ENCODE measurements at regions not wholly inside any gene's neighbourhood (a gene's known extent, or its start where the extent isn't known, plus 50 kb on each side); places are given as distances from the start of the nearest gene placed in this dataset.
A peak's percentile ranks its signal among the peaks of the same experiment; 100 is the strongest.

- DNase-seq: peak; percentile 5
Measured at GRCh38 chr3:41053220-41053619, 146.1 kb upstream of the CTNNB1 start.

DNA sequence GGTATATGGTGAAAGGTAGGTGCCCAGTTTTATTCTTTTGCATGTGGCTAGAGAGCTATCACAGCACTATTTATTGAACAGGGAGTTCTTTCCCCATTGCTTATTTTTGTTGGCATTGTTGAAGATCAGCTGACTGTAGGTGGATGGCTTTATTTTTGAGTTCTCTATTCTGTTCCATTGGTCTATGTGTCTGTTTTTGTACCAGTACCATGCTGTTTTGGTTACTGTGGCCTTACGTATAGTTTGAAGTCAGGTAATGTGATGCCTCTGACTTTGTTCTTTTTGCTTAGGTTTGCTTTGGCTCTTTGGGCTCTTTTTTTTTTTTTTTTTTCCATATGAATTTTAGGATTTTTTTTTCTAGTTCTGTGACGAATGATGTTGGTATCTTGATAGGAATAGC lies 139.2 kb upstream of the CTNNB1 start:
- no peak for DNase-seq

DNA sequence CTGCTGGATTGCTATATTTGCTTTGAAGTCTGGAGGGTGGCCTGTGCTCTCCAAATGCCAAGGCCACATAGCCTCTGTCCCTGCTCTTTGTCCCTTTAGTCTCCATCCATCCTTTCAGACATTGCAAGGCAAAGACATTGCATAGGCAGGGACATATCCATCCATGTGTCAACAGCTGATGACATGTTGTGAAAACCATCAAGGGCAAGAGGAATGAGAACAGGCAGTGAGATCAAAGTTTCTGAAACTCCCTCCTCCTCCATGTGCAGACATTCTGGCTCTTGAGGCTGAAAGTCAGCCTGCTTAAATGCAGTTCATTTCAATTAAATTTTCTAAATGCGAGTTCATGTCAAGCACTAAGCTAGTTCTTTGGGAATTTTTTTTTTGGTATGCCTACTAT lies 135.2 kb upstream of the CTNNB1 start:
- DNase-seq: no peak

DNA sequence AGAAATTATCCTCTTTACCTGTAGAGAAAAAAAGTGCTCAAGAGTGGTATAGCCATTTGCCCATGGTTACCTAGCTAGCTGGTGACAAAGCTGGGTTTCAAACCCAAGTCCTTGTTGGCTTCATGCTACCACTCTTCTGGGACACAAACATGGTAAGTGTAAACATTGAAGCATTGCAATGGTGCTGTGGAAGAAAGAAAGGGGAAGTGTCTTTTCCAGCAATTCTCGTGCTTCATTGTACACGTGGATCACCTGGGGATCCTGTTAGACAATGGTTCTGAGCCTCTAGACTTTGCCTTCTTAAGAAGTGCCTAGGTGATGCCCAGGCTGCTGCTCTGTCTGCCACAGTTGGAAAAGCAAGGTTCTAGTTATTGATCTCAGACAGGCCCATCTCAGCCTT lies 134.8 kb upstream of the CTNNB1 start:
- DNase-seq: no peak

DNA sequence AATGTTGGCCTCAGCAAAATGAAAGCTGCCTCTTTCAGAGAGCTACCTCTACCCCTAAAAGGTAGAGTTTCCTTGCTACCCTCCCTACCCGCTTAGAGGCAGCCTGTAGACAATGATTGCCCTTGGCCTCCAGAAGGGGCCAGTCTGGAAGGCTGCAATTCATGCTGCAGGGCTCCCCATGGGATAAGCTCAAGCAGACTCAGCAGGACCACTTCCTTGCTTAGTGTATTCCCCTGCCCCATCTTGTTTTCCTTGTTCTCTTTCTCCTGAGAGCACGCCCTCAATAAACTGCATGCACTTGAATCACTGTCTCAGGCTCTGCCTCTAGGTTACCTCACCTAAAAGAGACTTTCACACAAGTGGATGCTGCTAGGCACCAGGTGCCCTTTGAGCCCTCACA lies 134.0 kb upstream of the CTNNB1 start:
- DNase-seq: no peak

DNA sequence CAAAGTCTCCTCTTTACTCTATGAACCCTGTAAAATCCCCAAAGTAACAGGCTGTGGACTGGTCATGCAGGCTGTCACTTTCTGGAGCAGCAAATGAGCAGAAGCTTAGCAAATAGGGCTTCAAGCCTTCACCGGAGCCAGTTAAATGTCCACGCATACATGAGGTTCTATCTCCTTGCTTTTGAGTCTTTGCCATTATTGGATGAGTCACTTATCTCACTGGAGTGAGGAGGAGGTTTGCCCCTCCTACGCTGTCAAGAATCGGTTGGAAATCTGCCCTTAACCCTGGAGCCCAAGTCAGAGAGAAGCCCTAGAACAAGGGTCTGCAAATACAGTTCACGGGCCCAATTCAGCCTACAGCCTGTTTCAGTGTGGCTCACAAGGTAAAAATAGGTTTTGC lies 126.1 kb upstream of the CTNNB1 start:
- no peak for DNase-seq

DNA sequence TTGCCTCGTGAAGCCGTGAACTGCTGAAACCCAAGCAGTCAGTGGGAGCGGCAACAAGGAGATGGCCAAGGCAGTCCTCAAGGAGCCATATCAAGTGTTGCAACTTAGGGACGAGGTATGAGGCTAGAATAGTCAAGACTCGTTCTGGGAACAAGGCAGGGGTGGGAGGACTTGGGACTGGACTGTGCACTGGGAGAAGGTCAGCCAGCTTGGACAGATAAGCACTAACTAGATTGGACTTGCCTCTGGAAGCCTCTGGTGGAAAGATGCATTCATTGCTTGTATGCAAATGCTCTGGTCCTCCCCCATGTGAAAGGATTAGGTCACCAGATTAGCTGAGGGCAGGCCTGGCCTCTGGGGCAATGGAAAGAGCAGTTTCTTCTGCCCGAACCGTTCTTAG lies 123.3 kb upstream of the CTNNB1 start:
- DNase-seq: no peak

- DNase-seq: no peak
Measured at GRCh38 chr3:41076399-41076798, 122.9 kb upstream of the CTNNB1 start.

DNA sequence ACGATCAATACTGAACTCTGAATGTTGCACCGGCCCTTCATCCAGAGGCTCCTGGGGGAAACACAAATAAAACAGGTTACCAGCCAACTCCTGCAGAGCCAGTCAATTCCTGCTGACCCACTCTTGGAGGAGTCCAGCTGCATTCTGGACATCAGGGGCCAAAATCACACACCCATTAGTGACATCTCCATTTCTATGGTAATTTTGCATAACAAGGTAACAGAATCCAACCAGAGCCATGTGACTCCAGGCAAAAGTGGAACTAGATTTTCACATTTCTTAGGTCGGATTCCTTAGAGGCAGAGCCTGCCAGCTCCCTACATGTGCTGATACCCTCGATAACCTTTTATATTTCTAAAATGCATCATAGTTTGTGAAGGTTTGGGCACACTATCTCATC lies 119.2 kb upstream of the CTNNB1 start:
- DNase-seq: no peak

DNA sequence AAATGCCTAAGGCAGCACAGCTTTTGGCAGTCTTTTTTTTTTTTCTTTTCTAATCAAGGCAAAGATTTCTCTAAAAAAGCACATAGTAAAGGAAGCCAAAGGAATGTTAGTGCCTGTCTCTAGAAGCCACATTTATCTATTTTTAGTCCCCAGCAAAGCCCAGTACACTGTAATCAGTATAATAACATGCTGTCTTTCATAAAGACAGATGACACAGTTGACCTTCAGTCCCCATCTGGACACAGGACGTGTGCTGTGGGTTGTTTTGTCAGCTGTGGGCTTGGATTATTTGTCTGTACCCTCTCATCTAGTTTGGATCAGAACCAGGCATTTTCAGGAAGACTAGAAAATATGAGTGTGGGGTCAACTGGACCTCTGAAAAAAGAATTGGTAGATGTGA lies 110.4 kb upstream of the CTNNB1 start:
- no peak for DNase-seq

GRCh38 chr3:41089566-41089965 lies 109.7 kb upstream of the CTNNB1 start:
- DNase-seq: no peak

GRCh38 chr3:41092844-41093243 lies 106.5 kb upstream of the CTNNB1 start:
- DNase-seq: no peak

DNA sequence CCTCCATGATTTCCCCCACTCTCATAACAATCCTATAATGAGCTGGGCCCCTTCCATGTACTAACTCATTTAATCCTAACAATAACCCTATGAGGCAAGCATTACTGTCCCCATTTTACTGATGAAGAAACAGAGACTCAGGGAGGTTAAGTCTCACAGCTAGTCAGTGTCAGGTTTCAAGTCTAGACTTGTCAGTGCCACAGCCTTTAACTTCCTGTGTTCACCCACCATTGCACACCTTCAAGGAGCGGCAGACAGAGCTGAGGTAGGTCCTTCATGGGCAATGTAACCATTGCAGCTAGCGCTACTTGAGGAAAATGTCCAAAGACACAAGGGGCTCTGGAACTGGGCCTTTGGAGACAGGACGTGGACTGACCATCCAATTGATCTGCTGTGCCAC lies 105.8 kb upstream of the CTNNB1 start:
- no peak for DNase-seq

DNA sequence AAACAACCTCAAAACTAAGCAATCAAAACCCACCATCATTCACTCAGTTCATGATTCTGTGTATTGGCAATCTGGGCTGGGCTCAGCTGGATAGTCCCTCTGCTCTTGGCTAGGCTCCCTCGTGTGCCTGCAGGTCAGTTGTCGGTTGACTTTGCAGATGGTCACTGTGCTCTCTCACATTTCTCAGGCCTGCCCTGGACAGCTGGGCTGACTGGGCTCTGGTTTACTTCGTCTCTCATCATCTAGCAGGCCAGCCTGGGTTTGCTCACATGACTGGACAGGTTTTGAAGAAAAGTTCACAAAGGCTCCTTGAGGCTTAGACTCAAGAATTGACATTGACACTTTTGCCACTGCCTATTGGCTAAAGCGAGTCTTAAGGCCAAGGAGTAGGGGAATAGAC lies 105.0 kb upstream of the CTNNB1 start:
- no peak for DNase-seq

DNA sequence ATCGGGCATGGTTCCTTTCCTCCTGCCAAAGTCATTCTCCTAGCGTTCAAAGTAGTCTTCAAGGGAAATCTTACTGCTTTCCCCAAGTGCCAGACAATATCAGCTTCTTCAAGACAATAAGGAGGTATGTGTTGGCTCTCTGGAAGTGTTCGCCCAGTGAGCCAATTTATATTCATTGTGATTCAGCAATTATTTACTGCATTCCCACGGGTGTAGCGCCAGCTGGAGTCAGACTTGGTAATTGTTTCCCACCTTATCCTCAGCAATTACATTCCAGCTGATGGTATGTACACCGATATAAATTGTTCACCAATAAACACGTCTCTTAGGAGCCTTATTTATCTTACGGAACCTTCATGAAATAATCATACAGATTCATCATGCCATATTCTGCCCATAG lies 103.6 kb upstream of the CTNNB1 start:
- DNase-seq: no peak

- DNase-seq: no peak
Measured at GRCh38 chr3:41097896-41098496, 101.3 kb upstream of the CTNNB1 start.

DNA sequence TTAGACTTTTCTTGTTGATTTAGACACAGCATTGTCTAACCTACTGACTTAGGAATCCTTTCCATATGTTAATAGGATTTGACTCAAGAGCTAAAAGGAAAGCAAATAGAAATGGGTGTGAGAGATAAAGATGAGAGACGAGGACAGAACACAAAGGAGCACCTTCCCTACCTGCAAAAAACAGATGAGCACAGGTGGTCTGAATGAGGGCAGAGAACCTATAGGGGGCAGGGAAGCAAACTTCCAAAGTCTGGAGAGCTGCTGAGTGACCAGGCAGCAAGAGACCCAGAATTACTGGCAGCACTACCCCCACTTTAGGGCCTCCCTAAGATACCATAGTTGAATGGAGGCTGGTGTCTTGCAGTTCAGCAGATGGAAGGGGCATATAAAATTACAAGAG lies 98.1 kb upstream of the CTNNB1 start:
- DNase-seq: no peak

GRCh38 chr3:41102053-41102556 lies 97.2 kb upstream of the CTNNB1 start:
- no peak for DNase-seq

DNA sequence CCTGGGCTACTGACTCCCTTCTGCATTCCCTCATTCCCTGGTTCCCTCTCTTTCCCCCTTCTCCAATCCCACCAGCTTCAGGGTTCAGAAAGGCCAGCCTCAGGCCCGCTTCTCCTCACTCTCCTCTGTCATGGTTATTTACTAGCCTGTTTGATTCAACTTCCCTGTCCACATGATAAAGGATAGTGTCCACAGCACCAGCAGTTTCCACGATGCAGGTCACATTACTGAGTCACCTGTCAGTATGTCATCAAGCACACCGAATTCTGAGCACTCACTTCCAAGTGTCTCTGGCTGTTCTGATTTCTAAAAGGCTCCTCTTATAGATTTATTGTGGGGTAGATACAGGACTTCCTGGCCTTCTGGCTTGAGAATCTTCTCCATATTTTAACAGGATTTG lies 96.6 kb upstream of the CTNNB1 start:
- DNase-seq: no peak

DNA sequence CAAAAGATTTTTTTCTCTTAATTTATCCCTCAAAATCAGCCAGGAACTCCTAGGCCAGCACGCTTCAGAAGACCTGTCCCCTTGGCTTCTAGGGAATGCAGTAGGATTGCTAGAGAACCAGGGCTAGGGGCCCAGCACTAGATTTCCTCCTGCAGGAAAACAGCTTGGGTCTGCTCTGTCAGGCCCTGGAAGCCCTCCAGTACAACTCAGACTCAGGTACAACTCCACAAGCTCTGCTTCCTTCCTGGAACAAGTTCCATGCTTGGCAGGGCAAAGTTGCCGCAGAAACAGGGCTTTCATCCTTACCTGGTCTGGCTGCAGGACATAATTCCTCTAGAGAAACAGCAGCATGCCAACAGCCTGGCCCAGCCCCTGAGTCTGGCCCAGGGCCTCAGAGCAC lies 96.1 kb upstream of the CTNNB1 start:
- no peak for DNase-seq

DNA sequence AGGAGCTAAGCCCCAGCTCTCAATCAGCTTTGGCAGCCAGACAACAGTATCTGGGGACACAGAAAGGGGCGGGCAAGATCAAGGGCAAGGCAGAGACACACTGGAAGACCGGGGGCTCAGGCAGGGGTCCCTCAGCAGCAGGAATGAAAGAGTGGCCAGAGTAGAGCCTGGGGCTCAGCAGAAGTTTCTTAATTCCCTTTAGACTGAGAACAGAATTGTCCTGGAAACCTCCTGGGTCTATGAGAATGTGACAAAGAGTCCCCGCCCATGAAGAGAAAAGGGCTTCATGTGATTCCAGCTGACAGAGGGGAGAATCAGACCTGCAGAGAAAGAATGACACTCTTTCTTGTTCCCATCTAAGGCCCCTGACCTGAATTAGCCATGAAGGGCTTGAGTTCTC lies 95.2 kb upstream of the CTNNB1 start:
- DNase-seq: no peak

DNA sequence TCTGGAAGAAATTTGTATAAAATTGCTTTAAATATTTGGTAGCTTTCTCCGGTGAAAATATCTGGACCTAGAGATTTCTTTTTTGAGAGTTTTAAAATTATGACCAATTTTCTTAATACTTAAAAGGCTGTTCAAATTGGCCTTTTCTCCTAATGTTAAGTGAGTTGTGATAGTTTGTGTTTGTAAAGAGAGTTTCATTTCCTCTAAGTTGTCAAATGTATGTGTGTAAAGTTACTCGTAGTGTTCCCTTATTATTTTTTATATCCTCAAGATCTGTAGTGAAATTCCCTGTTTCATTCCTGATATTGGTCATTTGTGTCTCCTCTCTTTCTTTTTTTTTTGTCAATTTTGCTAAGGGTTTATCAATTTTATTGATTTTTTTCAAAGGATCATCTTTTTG lies 92.6 kb upstream of the CTNNB1 start:
- DNase-seq: no peak

DNA sequence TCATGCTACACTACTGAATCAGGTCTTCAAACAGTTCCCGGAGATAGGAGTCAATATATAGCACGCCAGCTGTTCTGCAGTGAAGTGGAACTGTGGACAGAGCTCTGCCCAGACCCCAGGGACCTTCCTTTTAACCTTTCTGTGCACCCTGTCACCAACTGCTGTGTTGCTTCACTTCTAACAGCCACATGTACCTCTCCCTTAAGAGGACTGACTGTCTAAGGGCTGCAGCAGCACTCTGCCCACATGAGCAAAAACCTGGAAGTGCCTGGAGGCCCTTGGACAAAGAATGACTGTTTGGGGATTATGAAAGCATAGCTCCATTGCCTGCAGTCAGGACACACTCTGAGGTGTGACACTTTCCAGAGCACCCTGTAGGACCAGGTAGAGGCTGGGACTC lies 88.3 kb upstream of the CTNNB1 start:
- DNase-seq: no peak

- no peak for DNase-seq
Measured at GRCh38 chr3:41112466-41112865, 86.8 kb upstream of the CTNNB1 start.

DNA sequence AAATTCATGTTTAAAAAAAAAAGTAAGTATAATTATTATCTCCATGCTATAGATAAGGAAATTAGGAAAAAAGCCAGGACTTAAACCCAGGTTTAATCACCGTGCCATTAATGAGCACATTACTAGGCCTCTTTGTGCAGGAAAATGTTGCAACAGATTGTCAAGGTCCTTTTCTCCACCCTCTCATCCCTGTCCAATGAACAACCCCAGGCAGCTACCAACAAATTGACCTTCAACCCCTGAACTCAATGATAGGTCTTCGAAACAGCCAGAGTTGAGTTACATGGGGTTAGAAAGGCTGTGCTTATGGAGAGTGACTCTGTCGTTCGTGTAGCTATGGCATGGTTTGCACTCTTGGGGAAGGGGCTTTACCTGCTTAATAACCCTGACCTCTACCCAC lies 84.2 kb upstream of the CTNNB1 start:
- DNase-seq: no peak

GRCh38 chr3:41116851-41117250 lies 82.5 kb upstream of the CTNNB1 start:
- DNase-seq: no peak

Data from activated CD4-positive, alpha-beta T cell treated with anti-CD3 and anti-CD28 coated beads, Interleukin-10, Interleukin-2, amounts not matched to agents 100 ng/mL and 50 ng/mL, durations not matched to agents 16 hours and 8 hours (primary cell).